ENCODE measurements at regions not wholly inside any gene's neighbourhood (a gene's known extent, or its start where the extent isn't known, plus 50 kb on each side); places are given as distances from the start of the nearest gene placed in this dataset.

GRCh38 chr4:116982656-116983055 is 102.7 kb downstream of the TRAM1L1 start:
- TF ChIP-seq POLR2A (IDR thresholded peaks at IDR 0.05) (no peak), EP300 (IDR thresholded peaks at IDR 0.05; ENCODE audit: low read depth) (no peak), POLR2AphosphoS5 (IDR thresholded peaks at IDR 0.05) (no peak)
- TF ChIP-seq, protein P1, sequence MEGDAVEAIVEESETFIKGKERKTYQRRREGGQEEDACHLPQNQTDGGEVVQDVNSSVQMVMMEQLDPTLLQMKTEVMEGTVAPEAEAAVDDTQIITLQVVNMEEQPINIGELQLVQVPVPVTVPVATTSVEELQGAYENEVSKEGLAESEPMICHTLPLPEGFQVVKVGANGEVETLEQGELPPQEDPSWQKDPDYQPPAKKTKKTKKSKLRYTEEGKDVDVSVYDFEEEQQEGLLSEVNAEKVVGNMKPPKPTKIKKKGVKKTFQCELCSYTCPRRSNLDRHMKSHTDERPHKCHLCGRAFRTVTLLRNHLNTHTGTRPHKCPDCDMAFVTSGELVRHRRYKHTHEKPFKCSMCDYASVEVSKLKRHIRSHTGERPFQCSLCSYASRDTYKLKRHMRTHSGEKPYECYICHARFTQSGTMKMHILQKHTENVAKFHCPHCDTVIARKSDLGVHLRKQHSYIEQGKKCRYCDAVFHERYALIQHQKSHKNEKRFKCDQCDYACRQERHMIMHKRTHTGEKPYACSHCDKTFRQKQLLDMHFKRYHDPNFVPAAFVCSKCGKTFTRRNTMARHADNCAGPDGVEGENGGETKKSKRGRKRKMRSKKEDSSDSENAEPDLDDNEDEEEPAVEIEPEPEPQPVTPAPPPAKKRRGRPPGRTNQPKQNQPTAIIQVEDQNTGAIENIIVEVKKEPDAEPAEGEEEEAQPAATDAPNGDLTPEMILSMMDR (IDR thresholded peaks at IDR 0.05), result no peak

All from transverse colon (tissue), 4 donors.